Liver (tissue), 8 donors: ENCODE measurements at regions not wholly inside any gene's neighbourhood (a gene's known extent, or its start where the extent isn't known, plus 50 kb on each side); places are given as distances from the start of the nearest gene placed in this dataset.

Experiments used
- DNase-seq: peaks from one replicate; pipeline ENCODE4 v3.0.0-alpha.2; 2017; ENCODE audit warnings: low spot score
- H3K27ac ChIP-seq, 2 donors: one replicate each; pipeline ENCODE4 v1.7.0; 2013; ENCODE audit warnings: inconsistent platforms in 2 of 2, low read length in 2 of 2, control low read depth in 1 of 2, low read depth in 1 of 2, mild to moderate bottlenecking in 1 of 2
- H3K27me3 ChIP-seq, 4 donors: one replicate each; pipeline versions ENCODE4 v1.6.1 to v1.7.0; 2013; ENCODE audit warnings: low read length in 3 of 4, inconsistent platforms in 1 of 4, mild to moderate bottlenecking in 1 of 4, moderate library complexity in 1 of 4; ENCODE audit not compliant: control insufficient read depth in 4 of 4, insufficient read depth in 4 of 4
- H3K36me3 ChIP-seq, 4 donors: one replicate each; pipeline versions ENCODE4 v1.6.1 to v1.7.0; 2013; ENCODE audit warnings: low read length in 3 of 4, mild to moderate bottlenecking in 3 of 4, low read depth in 1 of 4, moderate library complexity in 1 of 4; ENCODE audit not compliant: control insufficient read depth in 4 of 4, insufficient read depth in 3 of 4
- H3K4me1 ChIP-seq, 4 donors: one replicate each; pipeline versions ENCODE4 v1.6.1 to v1.7.0; 2013; ENCODE audit warnings: low read length in 3 of 4, mild to moderate bottlenecking in 3 of 4, moderate library complexity in 1 of 4; ENCODE audit not compliant: control insufficient read depth in 4 of 4, insufficient read depth in 4 of 4
- H3K4me3 ChIP-seq, 3 donors: one replicate each; pipeline versions ENCODE4 v1.6.1 to v1.7.0; 2013; ENCODE audit warnings: low read length in 3 of 3, control low read depth in 1 of 3, low read depth in 1 of 3, mild to moderate bottlenecking in 1 of 3
- H3K9ac ChIP-seq, 2 donors: one replicate each; pipeline ENCODE4 v1.7.0; 2013; ENCODE audit warnings: low read length in 2 of 2, mild to moderate bottlenecking in 2 of 2, moderate library complexity in 2 of 2, control low read depth in 1 of 2, low read depth in 1 of 2
- H3K9me3 ChIP-seq, 4 donors: one replicate each; pipeline versions ENCODE4 v1.6.1 to v1.7.0; 2013; ENCODE audit warnings: low read length in 3 of 4; ENCODE audit not compliant: control insufficient read depth in 4 of 4
- ATF3 ChIP-seq: IDR thresholded peaks from 2 replicates; pipeline ENCODE4 v1.6.1; 2016; ENCODE audit warnings: antibody characterized with exemption
- CTCF ChIP-seq: fragments of 150-350 bp; IDR thresholded peaks from 2 replicates; pipeline ENCODE4 v1.5.1; 2017; ENCODE audit warnings: improper control_type of control experiment, low read depth, low read length; ENCODE audit not compliant: missing input control
- EGR1 ChIP-seq, 2 donors: IDR thresholded peaks; 2 replicates each; pipeline ENCODE4 v1.6.1; 2016 to 2018; ENCODE audit warnings: antibody characterized with exemption in 2 of 2, low read depth in 2 of 2
- FOXA1 ChIP-seq: IDR thresholded peaks from 2 replicates; pipeline ENCODE4 v1.6.1; 2016; ENCODE audit warnings: antibody characterized with exemption
- FOXA2 ChIP-seq: IDR thresholded peaks from 2 replicates; pipeline ENCODE4 v1.6.1; 2016; ENCODE audit warnings: antibody characterized with exemption
- GABPA ChIP-seq, 2 donors: IDR thresholded peaks in 1 of 2; conservative IDR thresholded peaks in 1 of 2; 2 replicates each; pipeline ENCODE4 v1.6.1; 2016; ENCODE audit warnings: antibody characterized with exemption in 2 of 2, mild to moderate bottlenecking in 1 of 2, moderate library complexity in 1 of 2
- HNF4G ChIP-seq: IDR thresholded peaks from 2 replicates; pipeline ENCODE4 v1.6.1; 2016; ENCODE audit warnings: antibody characterized with exemption
- MAX ChIP-seq: IDR thresholded peaks from 2 replicates; pipeline ENCODE4 v1.6.1; 2016; ENCODE audit warnings: antibody characterized with exemption
- NR2F2 ChIP-seq: IDR thresholded peaks from 2 replicates; pipeline ENCODE4 v1.6.1; 2016; ENCODE audit warnings: antibody characterized with exemption
- RAD21 ChIP-seq, 2 donors: IDR thresholded peaks; 2 replicates each; pipeline ENCODE4 v1.6.1; 2016; ENCODE audit warnings: antibody characterized with exemption in 2 of 2, mild to moderate bottlenecking in 2 of 2
- REST ChIP-seq: IDR thresholded peaks from 2 replicates; pipeline ENCODE4 v1.6.1; 2016; ENCODE audit warnings: antibody characterized with exemption, mild to moderate bottlenecking
- RXRA ChIP-seq, 2 donors: IDR thresholded peaks; 2 replicates each; pipeline ENCODE4 v1.6.1; 2017 to 2018; ENCODE audit warnings: antibody characterized with exemption in 2 of 2, mild to moderate bottlenecking in 1 of 2
- SP1 ChIP-seq: IDR thresholded peaks from 2 replicates; pipeline ENCODE4 v1.6.1; 2018; ENCODE audit warnings: antibody characterized with exemption, mild to moderate bottlenecking
- TAF1 ChIP-seq: conservative IDR thresholded peaks from 2 replicates; pipeline ENCODE4 v1.6.1; 2016; ENCODE audit warnings: antibody characterized with exemption, mild to moderate bottlenecking
- YY1 ChIP-seq: IDR thresholded peaks from 2 replicates; pipeline ENCODE4 v1.6.1; 2016; ENCODE audit warnings: antibody characterized with exemption, mild to moderate bottlenecking
- WGBS: extraction: QIAGEN DNeasy Blood & Tissue Kit; methylation state at CpG from one replicate; pipeline ENCODE4 v1.1.7; 2013; 5-methylcytosine and 5-hydroxymethylcytosine counted together
- donor health status: healthy.
- donor health status: healthy.
- donor health status: healthy.
- donor health status: healthy.
- donor health status: healthy.

GRCh38 chr3:152607179-152607578 lies 227.8 kb upstream of the P2RY1 start (continued):
- no peak for TF ChIP-seq MAX
- no peak for TF ChIP-seq EGR1 (IDR thresholded peaks at IDR 0.05; ENCODE audit: low read depth in 2 of 2)
- no peak for TF ChIP-seq NR2F2

GRCh38 chr3:152608696-152609594 lies 226.0 kb upstream of the P2RY1 start:
- Histone ChIP-seq H3K36me3 (no peaks in the 10 kb centered on the region), H3K27ac (no peak overlapping the region), H3K9ac (no peak overlapping the region), H3K4me1 (no peaks in the 10 kb centered on the region), H3K27me3 (no peaks in the 10 kb centered on the region), H3K4me3 (no peak overlapping the region), H3K9me3 (peaks cover 0 to 3% (median 0%) of the 10 kb centered on the region in 4 donors)
- TF ChIP-seq REST: no peak
- TF ChIP-seq CTCF: no peak
- TF ChIP-seq EGR1 (IDR thresholded peaks at IDR 0.05; ENCODE audit: low read depth in 2 of 2): no peak
- no peak for TF ChIP-seq RAD21 (IDR thresholded peaks at IDR 0.05)
- TF ChIP-seq FOXA1: no peak
- no peak for TF ChIP-seq FOXA2
- TF ChIP-seq SP1: no peak
- no peak for TF ChIP-seq RXRA (IDR thresholded peaks at IDR 0.05)
- no peak for TF ChIP-seq ATF3
- TF ChIP-seq MAX: no peak
- no peak for TF ChIP-seq NR2F2
- WGBS: 89% methylated on average over 8 of the region's 8 CpGs
- no peak for DNase-seq

- Histone ChIP-seq H3K27ac (no peak overlapping the region), H3K36me3 (no peaks in the 10 kb centered on the region), H3K4me3 (no peak overlapping the region), H3K27me3 (no peaks in the 10 kb centered on the region), H3K4me1 (no peaks in the 10 kb centered on the region), H3K9me3 (no peaks in the 10 kb centered on the region), H3K9ac (no peak overlapping the region)
- DNase-seq: no peak
- TF ChIP-seq TAF1 (no peak), NR2F2 (no peak), HNF4G (no peak), SP1 (no peak), YY1 (no peak), REST (no peak), GABPA (IDR thresholded peaks at IDR 0.05 in 1 of 2, conservative IDR thresholded peaks at IDR 0.05 in 1 of 2) (no peak), CTCF (no peak), MAX (no peak), RXRA (IDR thresholded peaks at IDR 0.05) (no peak), EGR1 (IDR thresholded peaks at IDR 0.05; ENCODE audit: low read depth in 2 of 2) (no peak), RAD21 (IDR thresholded peaks at IDR 0.05) (no peak), FOXA2 (no peak)
Observed at GRCh38 chr3:152609891-152610290, 225.0 kb upstream of the P2RY1 start.
